ENCODE measurements at regions not wholly inside any gene's neighbourhood (a gene's known extent, or its start where the extent isn't known, plus 50 kb on each side); places are given as distances from the start of the nearest gene placed in this dataset.

GRCh38 chr2:241943961-241944575, 74.5 kb downstream of the RTP5 start:
- TF ChIP-seq POLR2AphosphoS5 (IDR thresholded peaks at IDR 0.05) = no peak
- no peak for TF ChIP-seq CTCF (IDR thresholded peaks at IDR 0.05)
- TF ChIP-seq POLR2A (IDR thresholded peaks at IDR 0.05) = no peak
- intact Hi-C loops (cut with DNase I; ENCODE audit: low total_unique reads) = no loop called here
- no peaks in the 10 kb centered on the region for H3K4me1 ChIP-seq
- H3K27ac ChIP-seq = no peak overlapping the region
- no peaks in the 10 kb centered on the region for H3K27me3 ChIP-seq
- no peaks in the 10 kb centered on the region for H3K36me3 ChIP-seq
- DNase-seq (ENCODE audit: low spot score in 2 of 2) = peak in 1 of 2 donors; percentile 31
- no peaks in the 10 kb centered on the region for H3K9me3 ChIP-seq
- no peak overlapping the region for H3K4me3 ChIP-seq

GRCh38 chr2:241944821-241945220, 75.3 kb downstream of the RTP5 start:
- DNase-seq (ENCODE audit: low spot score in 2 of 2) = peak in 1 of 2 donors; percentile 37
- no peaks in the 10 kb centered on the region for H3K4me1 ChIP-seq
- no peaks in the 10 kb centered on the region for H3K36me3 ChIP-seq
- no peak overlapping the region for H3K27ac ChIP-seq
- no peaks in the 10 kb centered on the region for H3K27me3 ChIP-seq
- intact Hi-C loops (cut with DNase I; ENCODE audit: low total_unique reads) = no loop called here
- no peak for TF ChIP-seq CTCF (IDR thresholded peaks at IDR 0.05)
- TF ChIP-seq POLR2AphosphoS5 (IDR thresholded peaks at IDR 0.05) = no peak
- no peak for TF ChIP-seq POLR2A (IDR thresholded peaks at IDR 0.05)
- no peak overlapping the region for H3K4me3 ChIP-seq
- no peaks in the 10 kb centered on the region for H3K9me3 ChIP-seq

- Histone ChIP-seq H3K36me3 (no peaks in the 10 kb centered on the region), H3K27ac (no peak overlapping the region), H3K4me1 (no peaks in the 10 kb centered on the region), H3K27me3 (no peaks in the 10 kb centered on the region), H3K9me3 (no peaks in the 10 kb centered on the region), H3K4me3 (no peak overlapping the region)
- TF ChIP-seq POLR2A (IDR thresholded peaks at IDR 0.05) (no peak), CTCF (IDR thresholded peaks at IDR 0.05) (no peak), POLR2AphosphoS5 (IDR thresholded peaks at IDR 0.05) (no peak)
- intact Hi-C loops (cut with DNase I; ENCODE audit: low total_unique reads) = no loop called here
- peak in 1 of 2 donors; percentile 24 for DNase-seq (ENCODE audit: low spot score in 2 of 2)
Measured at GRCh38 chr2:241945311-241945710, 75.8 kb downstream of the RTP5 start.

- no peak overlapping the region for H3K27ac ChIP-seq
- no peaks in the 10 kb centered on the region for H3K9me3 ChIP-seq
- peak in 1 of 2 donors; percentile 19 for DNase-seq (ENCODE audit: low spot score in 2 of 2)
- intact Hi-C loops (cut with DNase I; ENCODE audit: low total_unique reads) = no loop called here
- H3K4me1 ChIP-seq = no peaks in the 10 kb centered on the region
- TF ChIP-seq CTCF (IDR thresholded peaks at IDR 0.05) (no peak), POLR2A (IDR thresholded peaks at IDR 0.05) (no peak), POLR2AphosphoS5 (IDR thresholded peaks at IDR 0.05) (no peak)
- no peak overlapping the region for H3K4me3 ChIP-seq
- H3K27me3 ChIP-seq = no peaks in the 10 kb centered on the region
- H3K36me3 ChIP-seq = no peaks in the 10 kb centered on the region
Measured at GRCh38 chr2:241945803-241946202, 76.3 kb downstream of the RTP5 start.

- peak in 1 of 2 donors; percentile 48 for DNase-seq (ENCODE audit: low spot score in 2 of 2)
Measured at GRCh38 chr2:241946306-241947003, 76.9 kb downstream of the RTP5 start.

More at GRCh38 chr2:241946306-241947003, 76.9 kb downstream of the RTP5 start:
- Histone ChIP-seq H3K9me3 (no peaks in the 10 kb centered on the region), H3K27ac (no peak overlapping the region), H3K27me3 (no peaks in the 10 kb centered on the region), H3K4me1 (no peaks in the 10 kb centered on the region), H3K4me3 (peak overlapping the region in 1 of 3 donors; percentile 6), H3K36me3 (no peaks in the 10 kb centered on the region)
- intact Hi-C loops (cut with DNase I; ENCODE audit: low total_unique reads) = no loop called here
- TF ChIP-seq POLR2AphosphoS5 (IDR thresholded peaks at IDR 0.05) (no peak), POLR2A (IDR thresholded peaks at IDR 0.05) (no peak), CTCF (IDR thresholded peaks at IDR 0.05) (no peak)
